Naive thymus-derived CD4-positive, alpha-beta T cell (primary cell): ENCODE measurements at regions not wholly inside any gene's neighbourhood (a gene's known extent, or its start where the extent isn't known, plus 50 kb on each side); places are given as distances from the start of the nearest gene placed in this dataset.
"Not testable (repeated sequence)": the region's sequence is repeated elsewhere in the genome, so short reads cannot be mapped to it uniquely, and the experiment has no call there.

ENCODE experiments used
- ATAC-seq: fragments of 150-1000 bp; cut with Tn5 transposase; 2 replicates; pipeline ENCODE4 v1.10.0; 2021; ENCODE audit warnings: mild to moderate bottlenecking, moderate library complexity
- CTCF ChIA-PET: fragments of 350-600 bp; sonication (Branson Sonifier 250); formaldehyde crosslinking; loops from one replicate; lab custom pipeline; 2021; ENCODE audit warnings: antibody characterized with exemption; lab: Charles Lee
- POLR2A ChIA-PET: fragments of 350-600 bp; sonication (Branson Sonifier 250); formaldehyde crosslinking; loops from one replicate; lab custom pipeline; 2021; ENCODE audit warnings: antibody characterized with exemption, inconsistent platforms; lab: Charles Lee
- DNase-seq, 9 donors: peaks; one replicate each; pipeline versions ENCODE4 v3.0.0 to v3.0.0-alpha.2; 2020 to 2022; ENCODE audit warnings: mixed read lengths in 1 of 9
- H3K27ac ChIP-seq: one replicate; pipeline ENCODE4 v1.7.0; 2013; ENCODE audit warnings: mild to moderate bottlenecking, low read depth, low read length, moderate library complexity
- H3K27me3 ChIP-seq, 2 donors: one replicate each; pipeline ENCODE4 v1.7.0; 2013; ENCODE audit warnings: low read length in 2 of 2, mild to moderate bottlenecking in 2 of 2, moderate library complexity in 2 of 2; ENCODE audit not compliant: control insufficient read depth in 2 of 2, insufficient read depth in 2 of 2
- H3K36me3 ChIP-seq, 3 experiments: 1 replicate in 2 of 3; 2 replicates in 1 of 3; pipeline ENCODE4 v1.7.0; 2013; ENCODE audit warnings: low read length in 3 of 3, mild to moderate bottlenecking in 3 of 3, moderate library complexity in 1 of 3; ENCODE audit not compliant: insufficient read depth in 3 of 3, control insufficient read depth in 2 of 3
- H3K4me1 ChIP-seq, 2 donors: one replicate each; pipeline ENCODE4 v1.7.0; 2013; ENCODE audit warnings: low read length in 2 of 2, mild to moderate bottlenecking in 2 of 2, moderate library complexity in 1 of 2; ENCODE audit not compliant: control insufficient read depth in 2 of 2, insufficient read depth in 2 of 2
- H3K4me3 ChIP-seq: 2 replicates; pipeline ENCODE4 v1.7.0; 2013; ENCODE audit warnings: mild to moderate bottlenecking, low read length
- H3K9me3 ChIP-seq, 3 experiments: 1 replicate in 2 of 3; 2 replicates in 1 of 3; pipeline ENCODE4 v1.7.0; 2013; ENCODE audit warnings: low read length in 3 of 3; ENCODE audit not compliant: control insufficient read depth in 2 of 3
- H3K27ac Mint-ChIP-seq, 9 donors: one replicate each; pipeline ENCODE4 v1.8.0; 2020 to 2022; ENCODE audit warnings: mixed read lengths in 9 of 9, mild to moderate bottlenecking in 8 of 9, moderate library complexity in 5 of 9, inconsistent platforms in 2 of 9
- H3K27me3 Mint-ChIP-seq, 5 donors: one replicate each; pipeline ENCODE4 v1.8.0; 2021 to 2022; ENCODE audit warnings: mixed read lengths in 5 of 5, mild to moderate bottlenecking in 1 of 5
- H3K36me3 Mint-ChIP-seq, 5 donors: one replicate each; pipeline ENCODE4 v1.8.0; 2020 to 2022; ENCODE audit warnings: mixed read lengths in 5 of 5, mild to moderate bottlenecking in 3 of 5, inconsistent platforms in 1 of 5
- H3K4me1 Mint-ChIP-seq, 7 donors: one replicate each; pipeline ENCODE4 v1.8.0; 2020 to 2022; ENCODE audit warnings: mixed read lengths in 7 of 7, mild to moderate bottlenecking in 3 of 7, inconsistent platforms in 1 of 7
- H3K4me3 Mint-ChIP-seq, 10 donors: one replicate each; pipeline ENCODE4 v1.8.0; 2020 to 2022; ENCODE audit warnings: mild to moderate bottlenecking in 10 of 10, mixed read lengths in 10 of 10, moderate library complexity in 6 of 10, inconsistent platforms in 2 of 10
- H3K9me3 Mint-ChIP-seq, 11 donors: one replicate each; pipeline ENCODE4 v1.8.0; 2020 to 2022; ENCODE audit warnings: mixed read lengths in 11 of 11, mild to moderate bottlenecking in 4 of 11, inconsistent platforms in 1 of 11, moderate library complexity in 1 of 11
- intact Hi-C, 2 donors: fragments of 100-400 bp; cut with micrococcal nuclease; formaldehyde crosslinking; loops; one replicate each; pipeline ENCODE4 v1.15.1; 2023

GRCh38 chr17:21573271-21573960 is 118.9 kb upstream of the KCNJ18 start:
- DNase-seq, intact Hi-C loops: not testable (repeated sequence)
- H3K27me3 Mint-ChIP-seq, result peaks cover 0 to 24% (median 4%) of the 10 kb centered on the region in 5 donors

DNA sequence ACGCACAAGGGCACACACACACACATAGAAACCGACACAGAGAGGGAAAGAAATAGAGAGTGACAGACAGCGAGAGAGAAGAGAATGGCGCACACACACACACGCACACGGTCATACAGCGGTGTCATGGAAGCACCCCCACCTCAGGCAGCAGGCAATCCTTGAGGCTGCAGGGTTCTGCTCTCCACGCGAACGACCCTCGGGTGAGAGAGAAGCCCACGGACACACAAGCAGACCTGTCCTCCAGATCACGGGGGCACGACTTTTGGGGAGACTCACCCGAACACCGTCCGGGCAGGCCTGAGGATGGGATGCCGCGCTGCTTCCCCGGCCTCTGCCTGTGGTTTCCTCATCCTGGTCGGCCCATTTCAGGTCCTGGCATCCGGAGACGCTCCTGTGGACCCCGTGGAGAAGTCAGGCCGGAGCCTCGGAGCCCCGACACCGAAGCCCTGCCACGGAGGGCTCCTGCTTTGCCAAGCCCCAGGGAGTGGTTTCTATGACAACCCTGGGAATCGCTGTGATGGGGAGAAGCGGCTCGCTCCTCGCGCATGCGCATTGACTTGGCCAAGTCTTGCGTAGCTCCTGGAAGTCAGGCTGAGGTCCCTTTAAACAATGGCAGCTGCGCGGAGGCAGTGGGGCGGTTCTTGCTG is 118.2 kb upstream of the KCNJ18 start:
- Histone ChIP-seq H3K9me3 (no peaks in the 10 kb centered on the region), H3K4me1 (no peaks in the 10 kb centered on the region), H3K4me3 (peak overlapping the region; percentile 48), H3K27ac (peak overlapping the region; percentile 53), H3K36me3 (no peaks in the 10 kb centered on the region), H3K27me3 (no peaks in the 10 kb centered on the region)
- DNase-seq (peak; percentile 23 to 73 (median 43)), ATAC-seq (peak; percentile 77)
- Mint-ChIP-seq H3K4me1 (peaks cover 0 to 14% (median 9%) of the 10 kb centered on the region in 7 donors), H3K9me3 (peaks cover 0 to 12% (median 11%) of the 10 kb centered on the region in 11 donors), H3K4me3 (peak overlapping the region; percentile 54 to 84 (median 72)), H3K27me3 (peaks cover 0 to 24% (median 4%) of the 10 kb centered on the region in 5 donors), H3K27ac (peak overlapping the region in 3 of 9 donors; percentile 21 to 88 (median 33)), H3K36me3 (peaks cover 0 to 10% (median 4%) of the 10 kb centered on the region in 5 donors)
- ChIA-PET POLR2A (no interaction called here), CTCF (no interaction called here)
- intact Hi-C loops, result no loop called here

More at GRCh38 chr17:21573271-21573960, 118.9 kb upstream of the KCNJ18 start:
- Mint-ChIP-seq H3K9me3 (peaks cover 0 to 12% (median 11%) of the 10 kb centered on the region in 11 donors), H3K4me1 (peaks cover 0 to 14% (median 9%) of the 10 kb centered on the region in 7 donors), H3K27ac (peak overlapping the region in 4 of 9 donors; percentile 49 to 88 (median 64)), H3K4me3 (peak overlapping the region; percentile 54 to 84 (median 74))
- Histone ChIP-seq H3K27ac (peak overlapping the region; percentile 53), H3K4me3 (peak overlapping the region; percentile 48)
- ATAC-seq, H3K36me3 ChIP-seq, POLR2A ChIA-PET, H3K36me3 Mint-ChIP-seq, H3K4me1 ChIP-seq, H3K27me3 ChIP-seq, CTCF ChIA-PET, H3K9me3 ChIP-seq: not testable (repeated sequence)

DNA sequence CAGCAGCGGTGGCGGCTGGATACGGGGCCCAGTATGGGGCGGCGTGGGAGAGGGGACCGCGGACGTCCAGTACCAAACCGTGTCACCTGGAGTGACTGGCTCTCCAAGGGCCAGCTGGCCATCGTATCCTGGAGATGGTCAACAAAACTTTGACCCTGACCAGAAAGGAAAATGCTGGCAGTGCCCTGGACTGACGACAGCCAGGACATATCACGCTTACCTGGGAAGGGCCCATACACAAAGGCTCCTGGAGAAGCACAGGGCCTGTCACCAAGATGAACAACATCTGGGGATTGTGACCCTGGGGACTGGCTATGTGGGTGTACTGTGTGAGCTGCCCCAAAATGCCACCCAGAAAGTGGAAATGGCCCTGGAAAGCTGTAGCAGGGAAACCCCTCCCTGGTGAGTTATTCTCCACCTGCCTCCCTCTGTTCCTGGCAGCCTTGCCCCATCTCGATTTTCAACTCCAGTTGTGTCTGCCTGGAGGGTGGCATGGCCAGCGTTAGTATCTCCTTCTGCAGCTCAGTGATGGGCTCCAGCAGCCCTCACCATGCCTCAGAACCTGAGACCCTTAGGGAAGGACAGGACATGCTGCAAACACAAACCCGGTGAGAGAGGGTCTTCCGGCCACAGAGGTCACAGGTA is 117.6 kb upstream of the KCNJ18 start:
- ATAC-seq, H3K9me3 ChIP-seq, H3K4me1 ChIP-seq, H3K9me3 Mint-ChIP-seq, H3K4me3 ChIP-seq, H3K36me3 ChIP-seq, CTCF ChIA-PET, POLR2A ChIA-PET, H3K27me3 ChIP-seq, intact Hi-C loops, DNase-seq, H3K36me3 Mint-ChIP-seq, H3K27ac ChIP-seq: not testable (repeated sequence)
- Mint-ChIP-seq H3K27me3 (peaks cover 0 to 20% (median under 1%) of the 10 kb centered on the region in 5 donors), H3K4me1 (peaks cover 0 to 14% (median 9%) of the 10 kb centered on the region in 7 donors), H3K4me3 (peak overlapping the region in 5 of 10 donors; percentile 48 to 84 (median 75)), H3K27ac (peak overlapping the region in 1 of 9 donors; percentile 33)

DNA sequence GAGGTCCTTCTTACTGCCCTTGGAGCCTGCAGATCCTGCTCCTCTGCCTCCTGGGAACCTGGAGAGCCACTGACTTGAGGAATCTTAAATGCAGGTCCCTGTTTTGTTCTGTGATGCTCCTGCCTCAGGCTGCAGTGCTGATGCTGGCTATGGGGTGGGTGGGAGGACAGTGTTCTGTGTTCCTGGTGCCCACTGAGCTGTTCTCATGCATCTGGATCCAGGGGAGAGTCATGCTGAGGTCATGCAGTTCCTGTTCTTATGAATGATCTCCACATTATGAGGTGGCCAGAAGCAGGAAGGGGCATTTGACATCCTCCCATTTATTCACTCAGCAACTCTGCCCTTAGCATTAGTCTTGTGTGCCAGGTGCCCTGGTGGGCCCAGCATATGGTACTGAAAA is 113.5 kb upstream of the KCNJ18 start:
- H3K4me1 ChIP-seq, H3K36me3 Mint-ChIP-seq, H3K27ac Mint-ChIP-seq, H3K9me3 Mint-ChIP-seq, DNase-seq, H3K27me3 Mint-ChIP-seq, intact Hi-C loops, CTCF ChIA-PET, H3K4me1 Mint-ChIP-seq, H3K9me3 ChIP-seq, H3K27me3 ChIP-seq, POLR2A ChIA-PET, H3K36me3 ChIP-seq, H3K4me3 Mint-ChIP-seq, ATAC-seq, H3K27ac ChIP-seq, H3K4me3 ChIP-seq: not testable (repeated sequence)

- Mint-ChIP-seq H3K27me3 (peaks cover 8 to 26% (median 17%) of the 10 kb centered on the region in 5 donors), H3K4me3 (no peak overlapping the region)
Measured at GRCh38 chr17:21592774-21593173, 99.5 kb upstream of the KCNJ18 start.

GRCh38 chr17:21593452-21594105 is 98.7 kb upstream of the KCNJ18 start:
- H3K4me3 ChIP-seq, H3K9me3 Mint-ChIP-seq, H3K4me1 Mint-ChIP-seq, H3K36me3 Mint-ChIP-seq, ATAC-seq, H3K27me3 ChIP-seq, H3K4me3 Mint-ChIP-seq, CTCF ChIA-PET, DNase-seq, intact Hi-C loops, H3K27ac Mint-ChIP-seq, POLR2A ChIA-PET, H3K36me3 ChIP-seq, H3K4me1 ChIP-seq, H3K27ac ChIP-seq, H3K9me3 ChIP-seq: not testable (repeated sequence)
- H3K27me3 Mint-ChIP-seq, result peaks cover 8 to 25% (median 20%) of the 10 kb centered on the region in 5 donors

More at GRCh38 chr17:21592774-21593173, 99.5 kb upstream of the KCNJ18 start:
- no peaks in the 10 kb centered on the region for H3K4me1 ChIP-seq
- no peak overlapping the region for H3K4me3 ChIP-seq
- H3K9me3 ChIP-seq, result no peaks in the 10 kb centered on the region
- H3K9me3 Mint-ChIP-seq, result peaks cover 0 to 7% (median 0%) of the 10 kb centered on the region in 11 donors
- no peaks in the 10 kb centered on the region for H3K36me3 Mint-ChIP-seq
- H3K4me1 Mint-ChIP-seq, result no peaks in the 10 kb centered on the region
- no peaks in the 10 kb centered on the region for H3K27me3 ChIP-seq
- H3K27ac Mint-ChIP-seq, result no peak overlapping the region
- ATAC-seq (no peak), DNase-seq (no peak)
- CTCF ChIA-PET, result no interaction called here
- POLR2A ChIA-PET, result no interaction called here
- intact Hi-C loops, result no loop called here
- no peaks in the 10 kb centered on the region for H3K36me3 ChIP-seq
- no peak overlapping the region for H3K27ac ChIP-seq
